Lung microvascular endothelial cell (primary cell): ENCODE measurements at regions not wholly inside any gene's neighbourhood (a gene's known extent, or its start where the extent isn't known, plus 50 kb on each side); places are given as distances from the start of the nearest gene placed in this dataset.

Source experiments
- DNase-seq, 2 donors: peaks; one replicate each; pipeline versions ENCODE4 v3.0.0 to v3.0.0-alpha.2; 2010; ENCODE audit warnings: low read depth in 2 of 2

DNA sequence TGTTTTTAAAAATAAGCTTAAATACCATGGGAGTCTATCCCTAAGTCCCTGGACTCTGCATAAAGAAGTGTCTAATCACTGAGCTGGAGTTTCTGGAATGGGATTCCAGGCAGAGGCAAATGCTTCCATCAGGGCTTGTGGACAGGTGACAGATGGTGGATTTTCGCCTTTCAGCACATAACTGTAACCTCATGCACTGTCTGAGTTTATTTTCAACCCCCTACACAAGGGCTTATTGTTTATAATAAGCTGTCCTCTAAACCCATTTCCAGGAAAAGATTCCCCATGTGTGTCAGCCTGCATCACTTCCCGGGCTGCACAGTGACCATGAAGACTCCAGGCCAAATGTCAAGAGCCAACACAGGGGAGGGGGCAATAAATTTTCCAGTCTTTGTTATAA is 264.0 kb downstream of the PIK3R1 start:
- no peak for DNase-seq

- DNase-seq: no peak
Observed at GRCh38 chr5:68480335-68480940, 264.9 kb downstream of the PIK3R1 start.

DNA sequence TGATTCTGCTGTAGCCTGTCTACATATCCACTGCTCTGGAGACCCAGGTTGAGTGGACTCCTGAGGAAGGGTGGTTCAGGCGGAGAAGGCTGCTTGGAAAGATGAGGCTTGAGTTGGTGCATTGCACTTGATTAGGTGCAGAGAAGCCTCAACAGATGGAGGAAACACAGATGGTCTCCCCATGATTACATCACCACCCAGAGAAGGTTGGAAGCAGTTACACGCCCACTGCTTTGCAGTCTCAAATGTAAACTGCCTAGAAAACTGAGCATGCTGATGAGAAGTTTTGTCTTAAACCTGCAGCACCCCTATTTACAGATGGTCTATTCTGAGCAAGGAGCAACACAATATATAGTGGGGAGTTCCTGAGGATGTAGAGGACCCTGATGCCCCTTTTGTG is 266.6 kb downstream of the PIK3R1 start:
- no peak for DNase-seq

DNA sequence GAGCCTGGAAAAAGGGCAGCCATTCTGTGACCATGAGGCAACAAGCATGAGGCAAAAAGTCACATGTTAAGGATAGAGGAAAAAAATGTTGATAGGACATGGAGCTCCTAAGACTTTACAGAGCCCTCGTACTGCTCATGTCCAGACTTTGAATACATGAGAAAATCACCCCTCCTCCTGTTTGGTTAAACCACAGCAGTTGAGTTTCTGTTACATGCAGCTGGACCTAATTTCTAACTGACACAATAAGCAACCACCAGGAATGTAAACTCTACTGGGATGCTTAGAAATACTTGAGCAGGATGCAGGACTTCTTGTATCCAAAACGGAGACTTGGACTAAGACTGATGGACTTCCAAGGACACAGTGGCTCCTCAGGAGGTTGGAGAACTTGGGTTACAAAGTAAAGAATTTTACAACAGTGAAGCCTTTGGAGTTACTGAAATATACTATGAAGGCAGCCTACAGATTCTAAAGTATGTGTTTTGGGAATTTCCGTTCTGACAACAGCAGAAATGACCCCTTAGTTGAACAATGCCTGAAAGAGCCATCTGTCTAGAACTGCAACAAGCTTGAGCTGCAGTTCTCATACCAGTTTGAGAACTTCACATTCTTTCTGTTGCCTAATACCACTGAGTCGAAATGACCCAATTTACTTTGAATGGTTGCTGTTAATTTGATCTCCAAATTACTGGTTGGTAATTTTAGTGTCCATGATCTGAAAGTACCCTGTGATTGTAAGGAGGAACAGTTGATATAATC is 268.9 kb downstream of the PIK3R1 start:
- no peak for DNase-seq

DNA sequence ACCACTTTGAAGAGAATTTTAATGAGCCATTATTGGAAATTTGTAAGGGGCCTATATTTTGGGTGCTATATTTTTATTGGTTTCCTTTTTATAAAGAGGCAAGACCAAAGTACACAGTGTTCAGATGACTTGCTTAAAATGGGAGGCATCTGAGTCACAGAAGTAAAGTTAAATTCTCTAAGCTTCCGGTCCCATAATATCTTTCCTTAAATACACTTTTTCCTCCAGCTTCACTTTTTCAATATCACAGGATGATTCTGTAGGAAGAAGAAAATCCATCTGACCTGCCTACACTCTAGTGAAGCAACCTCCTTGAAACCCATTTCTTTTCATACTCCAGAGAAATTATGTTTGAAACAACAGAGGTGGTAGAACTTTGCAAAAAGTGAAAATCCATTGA is 274.0 kb downstream of the PIK3R1 start:
- no peak for DNase-seq

GRCh38 chr5:68490406-68490805 is 274.9 kb downstream of the PIK3R1 start:
- no peak for DNase-seq

GRCh38 chr5:68494771-68495170 is 279.2 kb downstream of the PIK3R1 start:
- DNase-seq: no peak

DNA sequence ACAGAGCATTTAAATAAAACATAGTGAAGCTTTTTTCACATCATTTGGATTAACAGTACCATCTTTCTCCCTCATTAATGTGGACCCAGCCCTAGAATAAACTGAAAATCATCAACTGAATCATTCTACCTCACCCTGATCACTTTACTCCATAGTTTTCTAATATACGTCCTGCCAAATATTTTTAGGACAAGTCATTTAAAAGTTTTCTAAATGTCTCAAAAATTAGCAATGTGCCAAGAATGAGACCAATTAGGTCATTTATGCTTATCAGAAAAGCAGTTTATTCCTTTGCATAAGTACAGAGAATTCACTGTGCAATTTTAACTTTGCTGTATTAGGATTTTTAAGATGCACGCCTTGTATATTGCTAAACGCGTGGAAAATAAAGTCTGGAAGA is 284.4 kb downstream of the PIK3R1 start:
- DNase-seq: no peak

- no peak for DNase-seq
Observed at GRCh38 chr5:68500813-68501212, 285.3 kb downstream of the PIK3R1 start.

DNA sequence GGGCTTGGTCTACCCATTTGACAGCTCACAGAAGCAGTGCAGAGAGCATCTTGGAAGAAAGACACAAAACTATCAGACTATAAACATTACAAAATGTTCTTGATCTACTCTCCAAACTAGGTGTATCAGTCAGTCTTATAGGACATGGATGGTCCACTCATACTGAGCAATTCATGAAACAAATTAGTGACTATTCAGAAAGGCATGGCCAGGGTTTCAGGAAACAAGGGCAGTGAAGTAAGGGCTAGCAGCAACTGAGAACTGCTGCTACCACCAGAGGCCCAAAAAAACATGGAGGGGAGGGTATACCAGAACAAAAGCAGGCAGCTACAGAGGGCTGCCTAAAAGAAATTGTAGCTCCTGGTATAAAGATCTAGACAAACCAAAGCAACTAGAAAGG is 287.0 kb downstream of the PIK3R1 start:
- no peak for DNase-seq

- DNase-seq: no peak
Observed at GRCh38 chr5:68504306-68504705, 288.8 kb downstream of the PIK3R1 start.

DNA sequence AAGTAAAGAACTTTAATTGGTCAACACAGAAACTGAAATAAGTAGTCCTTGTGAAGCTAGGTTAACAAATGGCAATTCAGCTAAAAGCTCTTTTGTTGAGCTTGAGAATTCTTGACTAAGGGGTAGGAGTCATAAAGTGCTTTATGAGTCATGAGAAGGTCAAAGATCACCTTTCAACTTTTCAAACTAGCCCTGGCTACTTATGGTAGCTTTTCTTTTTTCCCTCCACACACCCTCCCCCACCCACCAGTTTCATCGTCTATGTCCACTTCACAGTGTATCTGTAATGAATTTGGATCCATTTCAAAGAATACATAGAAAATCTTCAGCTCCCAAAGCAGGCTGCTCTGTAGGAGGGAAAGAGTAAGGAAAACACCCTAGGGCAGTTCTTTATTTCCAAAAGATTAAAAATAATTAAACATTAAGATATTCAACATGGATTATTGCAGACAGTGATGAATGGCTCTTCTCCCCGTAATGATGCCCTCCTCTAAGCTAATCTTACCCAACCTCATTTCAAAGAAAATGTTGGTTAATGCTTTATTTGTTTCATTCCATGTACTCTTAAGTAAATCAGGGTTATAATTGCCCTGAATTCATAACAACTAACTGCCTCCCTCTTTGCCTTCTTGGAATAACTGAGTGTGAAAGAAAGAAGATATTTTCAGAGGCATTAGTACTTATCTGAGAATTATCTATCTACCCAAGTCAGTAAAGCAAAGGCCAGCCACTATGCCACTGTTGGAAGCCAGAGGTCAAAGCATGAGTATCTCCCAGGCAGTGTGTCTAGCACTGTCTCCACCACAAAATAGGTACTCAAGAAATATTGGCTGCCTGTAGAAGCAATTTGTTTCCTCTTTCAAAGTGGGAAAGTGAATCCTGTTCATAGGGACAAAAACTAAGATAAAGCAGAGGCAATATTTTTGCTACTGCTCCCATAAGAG is 290.6 kb downstream of the PIK3R1 start:
- DNase-seq: peak in 1 of 2 donors; percentile 35

DNA sequence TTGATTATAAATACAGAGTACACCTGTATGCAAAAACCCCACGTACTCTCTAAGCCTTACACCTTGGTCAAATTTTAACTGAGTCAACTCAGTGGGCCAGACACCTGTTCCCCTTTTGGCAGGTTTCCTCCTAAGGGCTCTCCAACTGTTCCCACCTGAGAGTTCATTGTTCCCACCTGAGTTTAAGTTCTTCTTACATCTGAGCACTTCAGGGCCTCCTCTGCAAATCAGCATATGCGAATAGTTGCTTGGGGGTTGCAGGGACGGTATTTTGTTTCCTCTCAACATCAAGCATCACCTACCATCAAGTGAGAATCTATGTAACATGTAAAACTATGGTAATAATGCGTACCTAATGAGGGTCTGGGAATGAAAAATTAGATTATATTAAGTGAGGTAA is 300.0 kb downstream of the PIK3R1 start:
- no peak for DNase-seq

DNA sequence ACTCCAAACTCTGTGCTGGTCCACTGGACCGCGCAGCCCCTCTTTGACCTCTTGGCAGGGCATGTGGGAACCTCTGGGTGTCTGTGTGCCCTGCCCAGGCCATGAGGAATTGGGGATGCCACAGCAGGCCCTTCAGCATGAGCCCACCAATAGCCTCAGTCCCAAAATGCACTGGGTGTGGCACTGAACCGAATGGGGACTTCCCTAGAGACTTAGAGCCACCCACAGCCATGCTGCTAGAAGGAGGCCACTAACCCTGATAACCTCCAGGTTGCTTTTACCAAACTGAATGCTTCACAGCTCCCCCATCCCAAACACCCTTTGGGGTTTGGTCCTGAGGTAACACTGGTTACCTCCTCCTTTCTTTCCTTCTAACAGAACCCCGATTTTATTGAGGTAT is 302.7 kb downstream of the PIK3R1 start:
- no peak for DNase-seq

- peak in 1 of 2 donors; percentile 5 for DNase-seq
Observed at GRCh38 chr5:68519143-68519542, 303.6 kb downstream of the PIK3R1 start.

DNA sequence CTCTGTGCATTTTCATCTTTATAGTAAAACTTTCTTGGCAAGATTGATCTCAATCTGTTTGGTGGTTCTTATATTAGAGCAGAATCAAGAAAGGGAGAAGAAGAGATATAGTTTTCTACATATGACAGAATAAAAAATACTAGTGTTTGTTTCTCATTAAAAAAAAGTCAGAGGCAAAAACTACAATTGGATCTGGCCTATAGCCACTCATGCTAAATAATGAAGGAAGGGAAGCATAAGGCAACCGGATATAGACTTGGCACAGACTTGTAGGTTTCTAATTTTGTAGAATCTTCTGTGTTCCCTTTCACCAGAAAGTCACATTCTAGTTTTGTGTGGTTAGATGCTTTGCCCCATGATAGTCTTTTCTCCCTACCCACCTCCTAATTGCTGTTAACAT is 306.2 kb downstream of the PIK3R1 start:
- no peak for DNase-seq

- no peak for DNase-seq
Observed at GRCh38 chr5:68522863-68523262, 307.3 kb downstream of the PIK3R1 start.

- DNase-seq: no peak
Observed at GRCh38 chr5:68528821-68529273, 313.3 kb downstream of the PIK3R1 start.

- DNase-seq: peak in 1 of 2 donors; percentile 46
Observed at GRCh38 chr5:68529581-68529980, 314.0 kb downstream of the PIK3R1 start.

DNA sequence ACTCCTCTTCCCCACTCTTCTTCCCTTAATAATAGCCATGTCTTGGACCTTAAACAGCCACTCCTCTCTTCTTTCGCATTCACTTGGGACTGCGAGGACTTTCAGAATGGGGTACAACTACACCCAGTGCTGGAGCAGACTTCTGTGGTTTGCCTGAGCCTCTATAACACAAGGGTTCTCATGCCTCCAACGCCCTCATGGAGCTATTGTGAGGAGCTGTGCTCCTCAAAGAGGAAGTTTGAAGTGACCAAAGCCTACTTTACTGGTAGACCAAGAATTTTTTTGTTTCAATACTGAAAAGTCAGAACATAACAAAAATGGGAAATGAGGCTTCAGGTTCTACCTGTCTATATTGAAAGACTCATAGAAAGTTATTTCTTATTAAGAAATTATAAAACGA is 316.4 kb downstream of the PIK3R1 start:
- no peak for DNase-seq

DNA sequence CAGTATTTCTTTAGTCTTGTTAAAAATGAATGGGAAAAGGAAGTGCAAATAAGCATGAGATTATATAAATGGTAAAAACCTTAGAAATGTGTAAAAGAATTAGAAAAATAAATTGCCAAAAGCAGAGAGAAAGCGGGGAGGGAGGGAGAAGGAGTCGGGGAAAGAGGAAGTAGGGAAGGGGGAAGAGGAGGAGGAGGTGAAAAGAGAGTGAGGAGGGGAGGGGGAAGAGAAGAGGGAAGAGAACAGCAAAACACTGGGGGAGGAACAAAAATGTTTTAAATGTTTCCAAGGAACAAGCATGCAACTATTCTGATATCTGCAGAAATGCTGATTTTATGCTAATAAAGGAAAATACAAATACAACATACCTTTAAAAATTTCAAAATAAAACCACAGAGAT is 317.5 kb downstream of the PIK3R1 start:
- DNase-seq: no peak

DNA sequence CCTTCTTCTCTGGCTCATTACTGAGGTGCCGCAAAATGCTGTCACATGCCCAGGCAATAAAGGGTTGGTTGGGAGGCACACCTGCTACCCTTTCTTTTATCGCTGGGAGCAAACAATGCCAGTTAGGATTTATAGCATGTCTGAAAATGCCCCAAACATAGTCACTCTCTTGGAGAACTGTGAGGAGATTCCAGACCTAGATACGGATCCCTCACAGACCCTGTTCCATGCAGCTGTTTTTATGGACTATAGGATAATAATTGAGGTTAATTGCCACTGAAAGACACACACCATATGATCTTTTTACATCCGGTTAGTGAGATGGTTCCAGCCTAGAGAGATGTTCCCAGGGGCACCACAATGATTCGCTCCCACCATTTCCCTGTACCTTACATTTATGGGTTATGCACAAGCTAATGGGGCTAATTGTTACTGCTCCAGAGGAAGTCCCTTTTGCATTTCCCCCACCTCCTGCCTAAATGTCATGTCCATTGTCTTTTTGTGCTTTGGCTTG is 318.1 kb downstream of the PIK3R1 start:
- no peak for DNase-seq
